Stimulated activated CD4-positive, alpha-beta T cell treated with anti-CD3 and anti-CD28 coated beads, Interleukin-12 subunit alpha, Interleukin-12 subunit beta, amount 100 ng/mL, for 24 hours (primary cell): ENCODE measurements at regions not wholly inside any gene's neighbourhood (a gene's known extent, or its start where the extent isn't known, plus 50 kb on each side); places are given as distances from the start of the nearest gene placed in this dataset.
"Not testable (repeated sequence)": the region's sequence is repeated elsewhere in the genome, so short reads cannot be mapped to it uniquely, and the experiment has no call there.

Experiments
- DNase-seq, 2 experiments: peaks; one replicate each; pipeline ENCODE4 v3.0.0-alpha.2; 2020; ENCODE audit warnings: low read depth in 2 of 2

DNA sequence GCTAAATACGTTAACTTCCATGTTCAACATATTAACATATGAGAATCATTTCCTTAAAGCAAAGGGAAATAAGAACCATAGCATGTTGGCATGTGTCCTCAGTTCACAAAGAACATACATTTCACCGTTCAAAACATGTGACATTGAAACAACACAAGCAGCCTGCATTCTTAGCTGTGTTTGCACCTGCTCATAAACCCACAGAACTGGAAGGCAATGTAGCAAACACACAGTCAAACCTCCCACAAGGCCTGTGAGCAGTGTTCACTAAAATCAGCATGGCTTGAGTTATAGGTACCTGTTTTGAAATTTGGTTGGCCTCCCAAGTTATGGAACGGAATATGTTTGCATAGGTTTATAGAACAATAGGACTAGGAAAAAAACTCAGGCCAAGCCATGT is 504.9 kb upstream of the AMELY start:
- no peak for DNase-seq

DNA sequence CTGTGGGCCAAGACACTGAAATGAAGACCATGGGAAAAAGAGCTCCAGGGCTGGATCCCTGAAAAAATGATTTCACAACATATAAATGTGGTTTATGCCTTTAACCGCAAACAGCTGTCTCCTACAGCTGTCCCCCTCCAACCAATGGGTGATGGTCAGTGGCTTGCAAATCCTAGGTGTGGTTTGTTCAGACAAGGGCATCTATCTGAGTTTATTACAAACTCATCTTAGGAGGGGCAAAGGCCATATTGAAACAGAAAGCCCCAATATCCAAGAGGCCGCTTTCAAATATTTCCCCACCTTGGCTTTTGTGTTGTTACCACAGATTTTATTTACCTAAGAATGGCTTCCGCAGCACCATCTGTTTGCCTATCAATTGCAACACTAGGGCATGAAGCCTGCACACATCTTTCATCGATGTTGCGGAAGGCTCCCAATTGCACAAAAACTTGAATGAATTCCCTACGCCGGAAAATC is 503.6 kb upstream of the AMELY start:
- no peak for DNase-seq

DNA sequence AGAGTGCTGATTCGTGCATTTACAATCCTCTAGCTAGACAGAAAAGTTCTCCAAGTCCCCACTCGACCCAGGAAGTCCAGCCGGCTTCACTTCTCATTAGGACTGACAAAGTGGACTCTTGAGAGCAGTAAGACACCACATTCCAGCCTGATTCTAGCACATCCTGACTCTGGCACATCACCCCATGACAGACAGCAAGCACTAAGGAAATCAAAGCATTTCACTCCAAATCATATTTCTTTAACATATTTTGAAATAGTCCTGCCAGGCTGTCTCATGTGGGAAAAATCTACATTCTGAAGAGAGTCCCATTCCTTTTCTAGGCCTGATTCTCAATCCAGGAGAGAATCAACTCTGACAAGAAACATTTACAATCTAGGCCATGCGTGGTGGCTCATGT is 478.5 kb upstream of the AMELY start:
- no peak for DNase-seq

DNA sequence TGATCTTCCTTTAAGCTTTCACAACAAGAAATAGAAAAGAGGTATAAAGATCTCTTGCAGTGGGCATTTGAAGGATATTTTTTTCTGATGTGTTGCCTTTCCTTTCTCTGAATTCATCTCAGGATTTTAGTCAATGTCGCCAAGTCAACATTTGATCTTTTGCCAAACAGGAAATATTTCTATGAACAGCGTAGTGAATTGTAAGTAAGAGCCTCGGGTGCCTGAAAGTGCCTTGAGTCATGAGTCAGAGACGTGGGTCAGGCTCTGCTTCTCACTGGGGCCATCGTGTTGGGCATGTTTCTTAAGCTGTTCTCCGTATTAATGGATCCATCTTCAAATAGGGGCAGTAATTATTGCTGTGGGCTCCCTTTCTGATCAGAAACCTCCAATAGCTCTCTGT is 471.4 kb upstream of the AMELY start:
- no peak for DNase-seq

DNA sequence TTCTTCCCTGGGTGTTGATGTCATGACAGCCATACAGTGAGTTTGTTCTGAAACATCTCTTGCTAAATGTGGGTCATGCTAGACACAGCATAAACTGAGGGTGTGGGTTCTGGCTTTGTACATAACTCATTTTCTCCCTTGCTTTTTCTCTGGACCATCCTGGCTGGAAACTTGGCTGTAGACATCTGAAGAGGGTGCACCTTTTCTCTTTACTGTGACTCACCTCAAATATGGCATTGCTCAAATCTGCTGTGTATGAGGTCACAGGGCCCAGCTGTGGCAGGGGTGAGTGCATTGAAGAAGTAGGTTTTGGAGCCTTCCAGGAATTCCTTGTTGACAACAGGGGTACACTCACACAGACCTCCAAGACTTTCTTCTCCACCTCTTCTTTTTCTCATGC is 465.5 kb upstream of the AMELY start:
- no peak for DNase-seq

DNA sequence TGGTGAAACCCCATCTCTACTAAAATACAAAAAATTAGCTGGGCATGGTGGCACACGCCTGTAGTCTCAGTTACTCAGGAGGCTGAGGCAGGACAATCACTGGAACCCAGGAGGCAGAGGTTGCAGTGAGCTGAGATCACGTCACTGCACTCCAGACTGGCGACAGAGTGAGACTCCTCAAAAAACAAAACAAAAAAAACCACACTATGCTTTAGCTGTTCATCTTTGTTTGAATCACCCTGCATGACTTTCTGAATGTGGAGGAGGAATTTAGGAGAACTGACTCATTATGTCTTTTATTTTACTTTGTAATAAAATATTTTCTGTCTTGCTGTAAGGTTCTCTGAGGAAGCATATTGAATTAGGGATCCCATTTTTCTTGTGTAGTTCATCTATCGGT is 462.9 kb upstream of the AMELY start:
- not testable (repeated sequence) for DNase-seq

DNA sequence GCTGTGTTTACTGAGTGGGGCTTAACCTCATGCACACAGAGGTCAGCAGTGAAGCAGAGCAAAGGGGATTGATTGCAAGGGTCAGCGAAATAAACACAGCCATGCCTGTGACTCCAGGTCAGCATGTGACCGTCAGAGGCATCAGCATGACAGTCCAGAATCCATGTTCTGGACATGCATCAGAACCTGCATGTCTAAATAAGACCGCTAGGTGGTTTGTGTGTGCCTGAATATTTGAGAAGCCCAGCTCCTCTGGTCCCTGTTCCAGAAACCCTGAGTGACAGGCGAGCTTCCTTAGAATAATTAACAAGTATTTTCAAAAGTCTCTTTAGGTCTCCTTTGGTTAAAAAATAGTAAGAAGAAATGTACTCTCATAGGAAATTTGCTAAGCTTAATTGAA is 460.4 kb upstream of the AMELY start:
- DNase-seq: not testable (repeated sequence)

DNA sequence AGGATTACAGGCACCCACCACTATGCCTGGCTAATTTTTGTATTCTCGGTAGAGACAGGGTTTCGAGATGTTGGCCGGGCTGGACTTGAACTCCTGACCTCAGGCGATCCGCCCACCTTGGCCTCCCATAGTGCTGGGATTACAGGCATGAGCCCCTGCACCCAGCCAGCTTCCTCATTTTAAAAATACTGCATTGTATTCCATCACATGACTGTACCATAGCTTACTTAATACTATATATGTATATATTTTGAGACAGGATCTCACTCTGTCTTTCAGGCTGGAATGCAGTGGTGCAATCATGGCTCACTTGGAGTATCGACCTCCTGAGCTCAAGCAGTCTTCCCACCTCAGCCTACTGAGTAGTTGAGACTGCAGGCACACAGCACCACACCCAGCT is 459.5 kb upstream of the AMELY start:
- DNase-seq: not testable (repeated sequence)

DNA sequence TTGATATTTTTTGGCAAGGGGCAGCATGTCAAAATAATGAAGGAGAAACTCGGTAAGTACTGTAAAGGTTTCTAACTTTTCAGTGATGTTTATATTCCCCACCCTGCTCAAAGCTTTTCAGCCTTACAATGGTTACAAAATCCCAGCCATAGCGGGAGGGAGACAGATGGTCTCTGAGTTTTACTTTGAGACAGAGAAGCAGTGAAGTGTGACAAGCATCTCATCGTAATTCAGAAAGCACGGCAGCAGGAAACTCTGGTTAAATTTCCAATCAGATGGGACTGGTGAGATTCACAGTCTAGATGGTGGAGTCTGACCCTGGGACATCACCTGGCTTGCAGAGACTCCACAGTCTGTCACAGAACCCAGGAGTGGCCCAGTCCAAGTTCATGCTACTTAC is 448.0 kb upstream of the AMELY start:
- no peak for DNase-seq

DNA sequence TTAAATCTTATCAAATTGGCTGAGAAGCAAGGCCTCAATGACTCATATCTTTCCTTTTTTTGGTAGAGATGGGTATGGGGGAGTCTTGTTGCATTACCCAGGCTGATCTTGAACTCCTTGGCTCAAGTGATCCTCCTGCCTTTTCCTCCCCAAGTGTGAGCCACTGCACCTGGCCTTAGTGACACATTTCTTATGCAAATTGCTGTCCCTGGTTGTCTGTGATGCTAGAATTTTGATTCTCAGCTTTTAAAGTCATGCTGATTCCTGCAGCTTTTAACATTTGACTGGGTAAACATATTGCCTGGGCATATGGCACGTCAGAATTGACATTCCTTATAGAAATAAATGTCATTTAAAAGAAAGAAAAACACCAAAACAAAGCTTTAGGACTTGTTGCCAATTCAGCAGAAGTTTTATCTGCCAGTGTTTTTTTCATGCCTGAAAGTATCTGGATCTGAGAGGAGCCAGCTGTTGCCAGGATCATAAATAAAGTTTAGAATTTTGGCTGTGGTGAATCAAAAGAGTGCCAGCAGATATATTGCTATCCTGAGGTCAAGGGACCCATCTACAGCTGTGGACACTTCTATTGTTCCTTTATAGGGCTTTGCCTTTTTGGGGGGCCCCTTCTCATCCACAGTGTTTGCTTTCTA is 446.7 kb upstream of the AMELY start:
- no peak for DNase-seq

DNA sequence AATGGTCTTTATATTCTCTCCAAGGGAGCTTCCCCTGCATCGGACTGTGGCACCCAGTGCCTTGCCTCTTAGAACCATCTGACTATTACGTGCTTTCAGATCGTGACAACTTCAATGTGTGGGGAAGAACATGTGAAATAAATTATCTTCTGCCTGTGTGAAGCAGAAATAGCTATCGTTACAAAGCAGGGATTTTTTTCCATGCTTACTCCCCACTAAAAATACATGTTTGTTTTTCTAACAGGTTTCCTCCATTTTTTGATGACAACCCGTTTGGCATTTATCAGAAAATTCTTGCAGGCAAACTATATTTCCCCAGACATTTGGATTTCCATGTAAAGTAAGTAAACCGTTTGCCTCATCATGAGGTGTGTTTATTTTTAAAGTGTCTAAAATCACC is 444.3 kb upstream of the AMELY start:
- not testable (repeated sequence) for DNase-seq

DNA sequence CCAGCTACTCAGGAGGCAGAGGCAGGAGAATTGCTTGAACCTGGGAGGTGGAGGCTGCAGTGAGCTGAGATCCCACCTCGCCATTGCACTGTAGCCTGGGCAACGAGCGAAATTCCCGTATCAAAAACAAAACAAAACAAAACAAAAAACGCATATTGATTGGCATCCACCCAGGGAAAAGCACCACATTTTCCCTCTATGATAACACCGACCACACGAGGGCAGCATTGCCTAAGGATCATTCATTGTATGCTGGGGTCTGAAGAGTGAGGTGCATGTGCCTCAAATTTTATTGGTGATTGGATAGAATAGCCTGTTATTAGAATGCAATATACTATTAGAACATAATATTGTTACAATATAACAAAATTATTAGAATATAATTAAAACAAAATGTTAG is 433.1 kb upstream of the AMELY start:
- peak; percentile 18 to 38 for DNase-seq

DNA sequence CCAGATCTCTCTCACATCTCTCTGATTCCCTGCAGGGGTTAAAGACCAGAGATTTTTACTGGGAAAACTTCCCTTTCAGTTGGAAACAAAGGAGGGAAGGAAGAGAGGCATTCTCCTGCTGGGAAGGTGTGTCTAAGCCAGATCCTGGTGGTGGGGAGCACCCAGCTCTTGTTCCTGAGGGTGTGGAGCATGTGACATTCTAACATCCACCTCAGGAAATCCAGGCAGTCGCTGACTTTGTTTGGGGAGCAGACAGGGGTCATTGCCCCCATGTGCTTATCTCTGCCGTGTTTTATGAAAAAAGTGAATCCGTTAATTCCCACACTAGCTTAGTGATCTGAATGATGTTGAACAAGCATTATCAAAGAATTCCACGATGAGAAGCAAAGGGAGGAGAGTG is 431.7 kb upstream of the AMELY start:
- DNase-seq: no peak

DNA sequence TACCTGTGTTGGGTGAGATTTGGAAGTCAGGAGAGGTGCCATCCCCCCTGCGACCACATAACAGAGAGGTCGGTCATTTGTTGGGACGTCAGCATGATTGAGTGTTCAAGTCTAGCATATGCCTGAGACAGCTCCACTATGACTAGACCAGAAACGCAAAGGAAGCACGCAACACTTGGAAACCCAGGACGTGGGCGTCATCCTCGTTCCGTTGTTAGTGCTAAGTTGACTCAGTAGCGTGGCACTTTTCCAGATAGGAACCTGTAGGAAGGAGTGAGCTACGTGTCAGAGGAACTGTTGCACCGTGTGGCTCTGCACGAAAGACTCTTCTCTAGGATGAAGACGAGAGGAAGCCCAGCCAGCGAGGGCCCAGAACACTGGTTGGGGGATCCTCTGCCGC is 431.2 kb upstream of the AMELY start:
- peak; percentile 9 to 30 for DNase-seq

DNA sequence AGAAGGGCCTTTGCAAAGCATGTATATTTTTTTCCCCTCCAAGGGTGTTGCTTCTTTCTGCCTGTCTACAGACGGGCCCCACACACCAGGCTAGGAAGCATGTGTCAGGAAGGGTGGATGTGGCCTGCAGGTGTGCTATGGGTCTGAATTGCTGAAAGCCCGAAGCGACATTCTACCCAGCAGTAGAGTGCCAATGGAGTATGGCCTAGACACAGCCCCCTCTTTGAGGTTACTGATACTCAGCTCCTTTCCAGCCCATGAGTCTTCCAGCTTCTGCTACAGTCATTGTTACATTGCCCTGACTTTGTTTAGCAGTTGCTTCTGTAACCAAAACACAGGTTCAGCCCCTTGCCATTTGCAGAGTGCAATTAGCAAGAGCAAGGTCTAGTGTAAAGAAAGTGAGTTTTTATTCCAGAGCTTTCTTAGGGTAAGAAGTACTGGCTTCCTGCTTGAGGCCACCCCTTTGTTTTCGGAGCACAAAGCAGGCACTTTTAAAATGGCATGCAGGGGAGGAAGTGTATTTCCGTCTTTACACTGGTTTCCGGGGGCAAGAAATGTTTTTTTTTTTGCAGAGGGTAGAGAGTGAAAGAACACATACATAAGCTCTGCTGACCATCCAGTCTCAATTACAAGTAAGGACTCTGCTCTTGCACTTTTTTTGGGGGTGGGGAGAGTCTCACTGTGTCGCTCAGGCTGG is 428.0 kb upstream of the AMELY start:
- no peak for DNase-seq

DNA sequence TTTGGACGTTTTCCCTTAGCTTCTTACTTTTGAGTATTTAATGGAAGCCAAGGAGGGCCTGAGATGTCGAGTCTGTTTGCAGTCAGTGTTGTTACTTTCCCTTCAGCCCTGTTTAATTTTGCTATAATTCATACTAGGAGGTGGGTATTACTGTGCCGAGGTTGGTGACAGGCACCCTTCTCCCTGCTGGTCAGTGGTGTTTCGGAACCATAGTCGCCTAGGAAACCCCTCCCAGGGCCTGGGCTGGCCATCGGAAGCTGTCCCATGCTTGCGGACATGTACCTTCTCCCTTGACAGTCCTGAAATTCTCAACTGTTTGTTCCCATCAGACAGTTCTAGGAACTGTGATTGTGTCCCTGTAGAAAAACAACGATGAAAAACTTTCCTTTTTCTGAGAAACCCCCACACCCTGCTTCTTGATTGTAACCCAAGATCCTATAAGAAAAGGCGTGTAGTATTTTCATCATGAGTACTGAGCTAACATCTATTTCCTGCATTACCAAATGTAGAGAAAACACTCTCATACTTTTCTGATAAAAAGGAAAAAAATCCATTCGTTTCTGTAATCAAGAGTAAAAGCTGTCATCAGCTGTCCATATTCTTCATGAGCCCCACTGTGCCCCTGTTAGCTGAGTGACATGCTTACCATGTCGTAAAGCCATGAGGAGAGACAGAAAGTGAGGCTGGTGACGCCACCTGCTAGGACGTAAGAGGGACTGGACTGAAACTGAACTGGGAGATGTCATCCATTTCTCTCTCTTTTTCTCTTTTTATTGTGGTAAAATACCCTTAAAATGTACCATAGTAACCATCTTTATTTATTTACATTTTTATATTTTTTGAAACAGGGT is 424.7 kb upstream of the AMELY start:
- DNase-seq: no peak

DNA sequence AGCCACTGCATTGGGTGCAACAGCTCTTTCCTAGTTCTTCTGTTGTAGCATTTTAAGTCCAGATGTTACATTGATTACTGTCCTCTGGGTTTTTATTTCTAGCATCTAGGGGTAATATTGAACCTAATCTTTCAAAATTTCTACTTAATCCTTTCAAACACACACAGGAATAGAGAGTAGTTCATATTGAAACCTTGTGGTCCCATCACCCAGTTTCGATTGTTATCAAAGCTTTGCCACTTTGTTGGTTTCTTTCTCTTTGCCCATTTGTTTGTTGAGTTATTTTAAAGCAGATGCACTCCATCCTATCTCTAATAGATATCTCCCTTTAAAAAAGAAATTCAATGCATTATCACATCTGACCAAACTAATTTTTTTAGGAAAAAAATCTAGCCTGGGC is 422.9 kb upstream of the AMELY start:
- DNase-seq: no peak

DNA sequence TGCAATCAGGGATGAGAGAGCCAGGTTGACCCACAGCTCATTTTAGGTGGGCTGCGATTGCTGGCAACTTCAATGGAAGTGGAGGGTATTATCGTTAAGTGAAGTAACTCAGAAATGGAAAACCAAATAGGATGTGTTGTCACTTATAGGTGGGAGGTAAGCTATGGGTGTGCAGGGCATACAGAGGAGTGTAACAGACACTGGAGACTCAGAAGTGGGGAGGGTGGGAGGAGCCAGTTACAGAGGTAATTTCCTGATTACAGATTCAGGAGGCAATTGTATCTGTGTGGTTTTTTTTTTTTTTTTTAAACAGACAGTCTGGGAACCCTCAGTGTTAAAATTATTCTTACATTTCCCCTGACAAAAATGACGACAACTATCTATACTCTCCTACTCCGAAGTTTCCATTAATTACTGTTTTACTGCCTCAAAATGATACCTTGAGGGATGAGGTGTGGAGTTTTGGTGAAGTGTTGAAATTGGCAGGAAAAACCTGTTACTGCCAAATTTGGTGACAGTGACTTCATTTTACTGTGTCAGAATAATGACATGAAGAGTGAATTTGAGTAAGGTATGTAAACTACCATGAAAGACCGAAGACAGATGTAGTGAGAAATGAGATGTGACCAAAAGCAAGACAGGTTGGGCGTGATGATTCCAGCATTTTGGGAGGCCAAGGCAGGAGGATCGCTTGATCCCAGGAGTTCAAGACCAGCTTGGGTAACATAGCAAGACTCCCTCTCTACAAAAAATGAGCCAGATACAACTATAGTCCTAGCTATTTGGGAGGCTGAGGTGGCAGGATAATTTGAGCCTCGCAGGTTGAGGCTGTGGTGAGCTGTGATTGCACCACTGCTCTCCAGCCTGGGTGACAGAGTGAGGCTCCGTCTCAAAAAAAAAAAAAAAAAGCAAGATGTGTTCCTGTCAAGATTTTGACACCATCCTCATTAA is 415.0 kb upstream of the AMELY start:
- DNase-seq: no peak

DNA sequence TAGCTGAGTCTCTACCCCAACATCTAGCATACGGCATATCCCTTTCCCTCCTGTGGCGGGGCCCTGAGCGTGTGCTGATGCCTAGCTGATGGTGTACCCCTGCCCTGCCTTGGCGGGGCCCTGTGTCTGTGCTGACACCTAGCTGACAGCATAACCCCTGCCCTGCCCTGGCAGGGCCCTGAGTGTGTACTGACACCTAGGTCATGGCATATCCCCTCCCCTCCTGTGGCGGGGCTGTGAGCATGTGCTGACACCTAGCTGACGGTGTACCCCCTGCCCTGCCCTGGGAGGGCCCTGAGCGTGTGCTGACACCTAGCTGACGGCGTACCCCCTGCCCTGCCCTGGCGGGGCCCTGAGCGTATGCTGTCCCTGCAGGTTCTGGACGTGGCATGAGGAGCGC is 414.0 kb upstream of the AMELY start:
- DNase-seq: no peak

DNA sequence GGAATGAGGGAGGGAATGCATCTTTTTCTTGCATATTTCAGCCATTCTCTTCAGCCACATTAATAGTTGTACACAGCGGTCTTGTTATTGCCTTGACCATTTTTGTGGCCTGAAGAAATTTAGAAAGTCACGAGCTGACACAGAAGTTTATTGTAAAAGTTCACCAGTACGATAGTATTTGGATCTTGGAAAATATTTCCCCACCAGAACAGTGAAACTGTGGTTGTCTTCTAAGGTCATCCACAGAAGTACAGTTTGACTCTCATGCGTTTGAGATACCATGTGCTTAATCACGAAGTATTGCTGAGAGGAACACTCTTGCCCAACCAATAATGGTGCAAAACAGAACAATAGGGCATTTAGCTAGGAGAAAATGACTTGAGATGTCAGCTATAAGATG is 409.2 kb upstream of the AMELY start:
- DNase-seq: no peak

DNA sequence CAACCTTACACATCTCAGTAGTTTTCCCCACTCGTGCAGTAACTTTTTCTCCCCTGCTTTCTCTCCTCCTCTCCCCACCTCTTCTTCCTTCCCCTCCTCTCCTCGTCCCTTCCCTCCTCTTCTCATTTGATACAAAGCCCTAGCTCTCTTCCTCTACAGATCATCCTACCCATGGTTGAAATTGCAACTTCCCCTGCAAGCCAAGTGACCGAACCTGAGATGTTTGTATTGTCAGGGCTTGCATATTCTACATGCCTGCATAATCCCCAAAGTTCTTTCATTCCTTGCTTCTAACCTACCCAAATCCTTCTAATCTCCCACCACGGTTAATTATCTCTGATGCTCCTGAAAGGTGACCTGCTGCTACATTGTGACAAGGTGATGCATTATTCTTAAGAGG is 408.6 kb upstream of the AMELY start:
- not testable (repeated sequence) for DNase-seq

DNA sequence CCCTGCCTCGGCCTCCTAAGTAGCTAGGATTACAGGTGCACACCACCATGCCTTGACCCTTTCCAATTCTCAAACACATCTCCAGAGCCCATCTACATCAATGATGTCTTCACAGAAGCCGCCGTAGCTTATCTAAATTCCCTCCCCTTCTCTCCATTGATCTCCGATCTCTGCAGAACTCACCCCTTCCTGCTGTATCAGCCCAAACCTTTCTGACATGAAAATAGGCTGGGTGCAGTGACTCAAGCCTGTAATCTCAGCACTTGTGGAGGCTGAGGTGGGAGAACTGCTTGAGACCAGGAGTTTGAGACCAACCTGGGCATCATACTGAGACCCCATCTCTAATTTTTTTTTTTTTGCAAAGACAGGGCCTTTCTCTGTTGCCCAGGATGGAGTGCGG is 406.6 kb upstream of the AMELY start:
- DNase-seq: no peak
